ENCODE measurements at regions not wholly inside any gene's neighbourhood (a gene's known extent, or its start where the extent isn't known, plus 50 kb on each side); places are given as distances from the start of the nearest gene placed in this dataset.

- Histone ChIP-seq H3K18ac (ENCODE audit: low read depth, low read length) (no peak overlapping the region), H3K4me3 (ENCODE audit: insufficient read depth, low read depth, low read length) (no peak overlapping the region), H3K9me1 (ENCODE audit: insufficient read depth, low read length) (no peaks in the 10 kb centered on the region), H2BK20ac (ENCODE audit: low read depth, low read length) (no peak overlapping the region), H2BK5ac (ENCODE audit: low read depth, low read length, poor library complexity, severe bottlenecking) (no peak overlapping the region), H4K20me1 (ENCODE audit: insufficient read depth, low read length) (no peaks in the 10 kb centered on the region), H3K4ac (ENCODE audit: low read depth, low read length) (no peak overlapping the region), H3K9ac (ENCODE audit: low read depth, low read length) (no peak overlapping the region), H2BK15ac (ENCODE audit: low read depth, low read length) (no peak overlapping the region), H2AK9ac (replicated peaks; ENCODE audit: low read depth, low read length, poor library complexity) (no peak overlapping the region), H3K27me3 (ENCODE audit: control insufficient read depth, insufficient read depth, low read length) (no peaks in the 10 kb centered on the region), H3K79me1 (ENCODE audit: low read depth in 1 of 2, low read length in 2 of 2) (no peaks in the 10 kb centered on the region), H4K5ac (ENCODE audit: low read depth, low read length) (no peak overlapping the region), H2AFZ (replicated peaks; ENCODE audit: low read length, poor library complexity) (no peak overlapping the region), H3K4me2 (ENCODE audit: low read depth, low read length) (no peak overlapping the region), H3K56ac (ENCODE audit: extremely low read depth, insufficient read depth, low read length) (no peak overlapping the region), H2BK120ac (ENCODE audit: low read depth, low read length) (no peak overlapping the region), H3K27ac (ENCODE audit: insufficient read depth, low read length) (no peak overlapping the region), H3K14ac (replicated peaks; ENCODE audit: low read depth, low read length) (no peak overlapping the region), H4K91ac (ENCODE audit: insufficient read depth, low read depth, low read length) (no peak overlapping the region), H3K9me3 (ENCODE audit: control insufficient read depth, insufficient read depth, low read length) (peaks cover 10% of the 10 kb centered on the region), H2AK5ac (ENCODE audit: low read depth, low read length) (no peak overlapping the region), H3K4me1 (ENCODE audit: control insufficient read depth, insufficient read depth, low read length) (no peaks in the 10 kb centered on the region), H4K8ac (ENCODE audit: low read depth in 2 of 2, low read length in 2 of 2) (no peak overlapping the region), H3K23ac (ENCODE audit: low read depth, low read length) (no peak overlapping the region), H3K36me3 (ENCODE audit: control insufficient read depth, insufficient read depth, low read length) (no peaks in the 10 kb centered on the region)
- DNase-seq (no peak), ATAC-seq (ENCODE audit: low read depth) (no peak)
- ChIA-PET POLR2A (ENCODE audit: unreplicated experiment) (no interaction called here), CTCF (no interaction called here)
- dilution Hi-C loops (cut with HindIII; ENCODE audit: low sequenced_read_pairs, unreplicated experiment) (no loop called here), intact Hi-C loops (cut with micrococcal nuclease) (no loop called here), in situ Hi-C loops (cut with MboI; ENCODE audit: low sequenced_read_pairs) (no loop called here)
- TF ChIP-seq NFE2L2 (IDR thresholded peaks at IDR 0.05; ENCODE audit: low read depth, low read length) = no peak
- TF ChIP-seq CEBPB (IDR thresholded peaks at IDR 0.05; ENCODE audit: low read depth, low read length) = peak; percentile 65; the same call in 1 of the 2 replicates
- BruUV-seq (replicated peaks) = no TSS peak
These were observed 161.2 kb upstream of the KCNH8 start for GRCh38 chr3:18987070-18987469.
